ENCODE measurements at regions not wholly inside any gene's neighbourhood (a gene's known extent, or its start where the extent isn't known, plus 50 kb on each side); places are given as distances from the start of the nearest gene placed in this dataset.

DNA sequence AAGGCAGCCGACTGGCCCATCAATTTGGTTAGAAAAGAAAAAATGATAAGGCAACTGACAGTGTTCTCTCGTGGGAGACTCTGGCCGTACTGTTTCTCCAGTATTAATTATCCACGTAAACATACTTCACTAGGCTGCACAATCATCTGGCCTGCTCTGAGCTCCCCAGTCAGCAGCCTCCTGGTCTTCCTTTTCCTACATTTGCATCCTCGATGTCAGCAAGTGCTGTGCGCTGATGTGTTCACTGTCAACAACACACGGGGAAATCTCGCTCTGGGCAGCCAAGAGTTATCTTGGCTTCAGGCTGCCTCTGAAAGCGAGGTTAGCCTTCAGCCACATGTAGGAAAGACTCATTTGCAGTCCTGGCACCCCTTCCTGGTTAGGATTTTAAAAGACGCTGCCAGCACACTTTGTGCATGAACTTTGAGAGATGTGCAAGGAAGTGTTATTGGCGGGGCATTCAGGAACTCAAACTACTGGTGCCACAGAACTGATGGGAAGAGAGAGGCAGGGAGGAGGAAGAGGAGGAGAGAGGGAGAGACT, 460.5 kb upstream of the ARID1B start:
- in situ Hi-C loops (cut with MboI; ENCODE audit: low sequenced_read_pairs) = no loop called here

DNA sequence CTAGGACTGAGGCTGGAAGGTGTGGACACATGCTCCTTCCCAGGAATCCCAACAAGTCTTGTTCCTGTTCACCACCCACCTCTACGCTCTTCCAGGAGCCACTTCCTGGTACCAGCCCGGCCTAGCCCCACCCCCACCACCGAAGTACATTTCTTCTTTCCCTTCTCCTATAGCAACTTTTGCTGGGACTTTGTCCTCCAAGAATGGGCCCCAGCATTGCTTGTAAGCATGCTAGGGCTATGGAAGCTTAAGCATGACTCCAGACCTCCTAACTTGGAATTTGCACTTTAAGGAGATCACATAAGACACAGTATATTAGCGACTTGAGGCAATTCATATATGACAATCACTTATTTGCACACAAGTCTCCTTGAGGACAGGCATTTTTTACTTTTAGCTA, 462.0 kb upstream of the ARID1B start:
- in situ Hi-C loops (cut with MboI; ENCODE audit: low sequenced_read_pairs) = no loop called here

DNA sequence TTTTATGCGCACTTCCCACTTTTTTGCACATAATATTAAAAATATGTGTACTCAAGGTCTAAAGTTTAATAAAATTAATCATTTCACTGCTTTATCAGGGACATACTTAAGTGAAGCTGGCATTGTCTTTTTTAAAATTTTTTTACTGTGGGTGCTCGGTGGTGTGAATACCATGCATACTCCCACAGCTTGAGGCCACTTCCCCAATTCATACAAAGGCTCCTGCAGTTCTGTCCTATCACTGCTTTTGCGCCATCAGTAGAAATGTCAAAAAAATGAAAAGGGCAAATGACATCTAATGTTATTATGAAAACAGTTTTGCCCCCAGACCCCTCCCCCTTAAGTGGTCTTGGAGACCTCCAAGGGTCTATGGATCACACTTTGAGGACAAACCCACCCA, 464.1 kb upstream of the ARID1B start:
- in situ Hi-C loops (cut with MboI; ENCODE audit: low sequenced_read_pairs) = no loop called here

DNA sequence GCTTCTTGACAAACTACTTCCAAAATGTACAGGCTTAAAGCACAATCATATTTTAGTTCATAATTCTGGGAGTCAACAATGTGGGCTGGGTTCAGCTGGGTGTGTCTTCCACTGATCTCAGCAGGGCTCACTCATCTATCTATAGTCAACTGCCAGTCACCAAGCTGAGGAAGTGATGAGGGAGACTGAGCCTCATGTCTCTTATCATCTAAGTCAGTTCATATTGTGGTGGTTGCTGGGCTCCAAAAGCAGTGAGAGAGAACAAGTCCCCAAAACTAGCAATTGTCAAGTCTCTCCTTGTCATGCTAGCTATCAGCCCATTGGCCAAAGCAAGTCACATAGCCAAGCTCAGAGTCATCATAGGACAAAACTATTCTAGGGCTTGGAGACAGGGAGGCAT, 465.9 kb upstream of the ARID1B start:
- in situ Hi-C loops (cut with MboI; ENCODE audit: low sequenced_read_pairs) = no loop called here

DNA sequence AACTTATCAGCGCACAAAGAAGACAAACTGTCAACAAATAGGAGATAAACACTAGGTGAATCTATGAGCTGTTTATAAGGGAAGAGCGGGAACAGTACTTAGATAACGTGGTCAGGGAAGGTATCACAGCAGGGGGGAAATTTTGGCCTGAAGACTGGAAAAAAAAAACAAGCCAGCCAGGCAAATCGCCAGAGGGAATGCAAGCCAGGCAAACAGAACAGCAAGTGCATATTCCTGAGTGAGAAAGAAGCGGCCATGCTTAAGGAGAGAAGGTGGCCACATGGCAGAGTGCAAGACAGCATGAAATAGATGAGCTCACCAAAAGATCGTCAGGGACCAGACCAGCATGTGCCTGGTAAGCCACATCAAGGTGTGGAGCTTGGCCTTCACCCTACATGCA, 466.5 kb upstream of the ARID1B start:
- in situ Hi-C loops (cut with MboI; ENCODE audit: low sequenced_read_pairs) = no loop called here

DNA sequence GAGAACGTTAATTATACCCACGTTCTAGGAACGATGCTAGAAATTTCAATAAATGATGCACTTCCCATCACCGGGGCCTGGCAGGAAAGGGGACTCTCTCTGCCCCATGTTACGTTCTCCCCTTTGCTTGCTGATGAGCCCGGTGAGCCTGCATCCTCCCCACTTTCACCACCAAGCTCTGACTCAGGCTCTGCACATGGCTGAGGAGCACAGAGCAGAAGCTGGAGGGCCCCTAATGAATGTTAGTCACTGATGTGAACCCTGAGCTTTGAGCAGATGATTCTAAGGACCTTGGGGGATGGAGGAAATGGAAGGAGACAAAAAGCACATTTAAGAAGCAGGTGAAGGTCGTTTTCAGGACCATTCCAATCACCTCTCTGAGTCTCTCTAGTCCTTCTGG, 468.2 kb upstream of the ARID1B start:
- in situ Hi-C loops (cut with MboI; ENCODE audit: low sequenced_read_pairs) = no loop called here

DNA sequence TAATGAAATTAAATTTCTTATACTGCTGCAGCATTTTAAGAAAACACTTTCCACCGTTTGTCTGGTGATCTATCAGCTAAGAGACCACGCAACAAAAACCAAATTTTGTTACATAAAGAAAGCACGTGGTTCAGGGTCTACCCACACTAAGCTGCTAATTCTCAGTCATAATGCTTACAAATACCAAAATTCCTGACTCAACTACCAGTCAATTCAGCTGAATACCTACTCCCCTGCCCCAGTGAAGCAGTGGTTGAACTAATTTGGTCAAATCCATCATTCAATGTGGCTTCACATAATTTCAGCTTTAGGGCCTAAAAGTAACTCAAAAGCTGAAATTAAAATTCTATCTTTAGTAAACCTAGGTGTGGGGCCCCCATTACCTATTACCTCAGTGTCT, 468.6 kb upstream of the ARID1B start:
- in situ Hi-C loops (cut with MboI; ENCODE audit: low sequenced_read_pairs) = no loop called here

DNA sequence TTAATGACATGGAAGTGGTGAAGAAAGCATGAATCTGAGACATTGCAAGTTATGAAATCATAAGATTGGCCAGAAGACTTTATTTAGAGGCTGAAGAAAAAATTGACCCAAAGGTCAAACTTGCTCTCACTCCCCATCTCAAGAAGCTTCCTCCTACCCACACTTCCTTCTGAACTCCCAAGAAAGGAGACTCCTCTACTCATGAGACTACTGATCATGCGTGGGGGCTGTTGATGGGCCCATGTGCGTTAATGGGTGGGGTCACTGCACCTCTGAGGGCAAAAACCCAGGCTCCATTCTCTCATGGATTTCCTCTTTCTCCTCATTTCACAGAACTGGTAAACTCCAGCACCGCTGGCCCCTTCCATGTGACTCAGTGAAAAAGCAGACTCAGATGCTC, 470.6 kb upstream of the ARID1B start:
- in situ Hi-C loops (cut with MboI; ENCODE audit: low sequenced_read_pairs) = no loop called here

DNA sequence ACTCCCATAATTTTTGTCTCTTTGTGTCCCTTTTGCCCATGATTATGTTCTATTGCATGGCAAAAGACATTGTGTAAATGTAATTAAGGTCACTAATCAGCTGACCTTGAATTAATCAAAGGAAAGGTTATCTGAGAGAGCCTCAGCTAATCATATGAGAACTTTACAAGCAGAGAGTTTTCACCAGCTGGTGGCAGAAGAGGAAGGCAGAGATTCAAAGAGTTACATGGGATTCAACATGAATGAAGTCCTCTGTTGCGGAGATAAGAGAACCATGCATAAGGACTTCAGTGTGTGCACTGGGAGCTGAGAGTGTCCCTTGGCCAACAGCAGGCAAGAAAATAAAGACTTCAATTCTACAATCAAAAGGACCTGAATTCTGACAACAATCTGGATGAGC, 494.1 kb upstream of the ARID1B start:
- in situ Hi-C loops (cut with MboI; ENCODE audit: low sequenced_read_pairs) = no loop called here

DNA sequence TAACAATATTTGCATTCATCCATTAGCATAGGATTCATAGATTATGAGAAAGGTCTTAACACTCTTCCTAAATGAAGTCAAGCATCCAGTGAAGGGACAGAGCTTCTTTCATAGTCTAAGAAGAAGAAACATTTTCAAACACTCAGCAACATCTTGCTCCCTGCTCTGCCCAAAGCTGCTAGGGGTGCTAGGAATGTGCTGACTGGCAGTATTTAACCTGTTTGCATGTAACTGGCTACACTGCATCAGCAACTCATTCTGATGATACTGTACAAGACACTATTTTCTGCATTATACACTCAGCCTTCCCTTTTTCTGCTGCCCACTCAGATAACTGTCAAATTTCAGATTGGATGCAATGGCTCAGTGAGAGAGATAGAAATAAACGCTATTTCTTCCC, 495.1 kb upstream of the ARID1B start:
- in situ Hi-C loops (cut with MboI; ENCODE audit: low sequenced_read_pairs) = no loop called here

DNA sequence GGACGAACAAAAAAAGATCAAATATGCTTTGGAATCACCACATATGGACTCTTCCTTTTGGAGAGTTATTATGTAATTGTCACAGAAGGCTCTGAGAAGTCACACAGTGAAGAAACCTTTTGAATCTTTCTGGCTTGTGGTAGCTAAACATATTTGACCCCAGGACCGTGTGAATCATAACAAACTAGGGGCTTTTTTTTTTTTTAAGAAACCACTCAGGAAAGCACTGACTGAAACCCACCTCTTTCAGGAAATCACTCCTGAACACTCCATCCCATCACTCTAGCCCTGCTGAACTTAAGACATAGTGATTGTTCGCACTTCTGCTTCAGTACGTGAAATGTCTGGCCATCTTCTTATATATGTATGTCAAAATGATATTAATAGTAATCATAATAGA, 495.9 kb upstream of the ARID1B start:
- in situ Hi-C loops (cut with MboI; ENCODE audit: low sequenced_read_pairs) = no loop called here

DNA sequence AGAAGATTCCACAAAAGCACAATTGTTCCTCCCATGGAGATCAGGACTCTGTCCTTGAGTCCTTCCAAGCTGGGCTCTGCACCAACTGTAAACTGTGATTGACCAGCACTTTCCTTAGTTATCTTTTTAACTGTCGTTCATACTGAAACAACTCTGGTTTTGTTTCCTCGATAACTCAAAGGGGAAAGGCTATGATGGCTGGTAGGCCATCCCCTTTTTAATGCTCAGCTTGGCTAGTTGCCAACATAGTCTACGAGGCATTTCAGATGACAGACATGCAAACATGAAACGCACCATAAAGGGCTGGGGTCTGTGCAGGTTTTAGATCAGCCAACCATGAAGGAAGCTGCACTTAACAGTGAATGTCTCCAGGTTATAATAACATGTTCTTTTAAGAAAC, 497.1 kb upstream of the ARID1B start:
- in situ Hi-C loops (cut with MboI; ENCODE audit: low sequenced_read_pairs) = no loop called here

DNA sequence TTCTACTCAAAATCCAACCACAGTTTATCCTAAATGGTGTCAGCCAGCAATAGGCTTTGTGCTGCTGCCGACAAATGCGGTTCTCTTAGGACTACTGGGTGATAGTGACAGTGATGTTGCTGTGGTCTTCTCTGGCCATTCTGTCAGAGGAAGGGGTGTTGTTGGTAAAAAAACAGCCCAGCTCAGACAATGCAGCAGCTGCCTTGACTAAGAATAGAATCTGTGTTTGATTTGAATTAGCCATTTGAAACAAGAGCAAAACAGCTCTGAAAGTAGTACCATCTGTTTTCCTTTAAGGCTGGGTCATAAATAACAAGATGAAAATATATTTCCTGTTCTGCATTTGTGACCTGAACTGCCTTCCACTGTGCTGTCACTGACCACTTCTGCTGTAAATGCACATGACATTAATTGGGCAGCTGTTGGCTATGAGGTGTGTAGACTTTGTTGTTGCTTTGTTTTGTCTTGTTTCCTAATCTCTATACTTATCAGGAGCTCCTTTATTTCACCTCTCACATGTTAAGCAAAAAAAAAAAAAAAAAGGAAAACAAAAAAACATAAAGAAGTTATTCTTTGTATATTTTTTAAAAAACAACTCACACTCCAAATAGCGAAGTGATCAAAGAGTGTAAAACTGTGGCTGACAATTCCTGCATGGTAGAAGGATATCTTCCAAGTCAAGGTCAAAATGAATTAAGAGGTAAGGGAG, 497.8 kb upstream of the ARID1B start:
- in situ Hi-C loops (cut with MboI; ENCODE audit: low sequenced_read_pairs) = no loop called here

DNA sequence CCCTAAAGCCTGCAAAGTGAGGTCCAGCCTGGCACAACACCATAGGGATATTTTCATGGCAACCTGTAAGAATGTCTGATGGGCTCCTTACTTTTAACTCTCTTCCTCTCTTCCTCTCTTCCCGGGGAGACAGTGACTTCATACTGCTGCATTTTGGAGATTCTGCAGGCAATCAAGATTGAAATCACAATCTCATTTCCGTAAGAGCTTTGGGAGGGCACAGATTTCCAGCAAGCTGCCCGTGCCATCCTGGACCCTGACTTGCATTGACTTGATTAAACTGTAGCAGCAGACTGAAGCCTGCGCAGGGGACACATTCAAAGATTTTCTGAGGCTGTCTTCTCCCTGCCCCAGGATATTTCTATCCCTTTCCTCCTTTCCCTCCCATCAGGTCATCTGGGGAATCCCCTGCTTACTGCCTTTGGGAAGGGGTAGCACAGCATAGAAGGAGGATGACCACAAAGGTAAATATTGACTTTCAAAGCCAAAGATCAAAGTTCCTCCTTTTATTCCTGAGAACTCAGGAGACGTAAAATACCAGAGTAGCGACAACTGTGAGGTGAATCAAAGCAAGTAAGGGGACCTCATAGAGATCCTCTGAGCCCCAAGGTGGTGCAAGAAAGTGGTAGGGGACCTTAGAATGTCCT, 504.0 kb upstream of the ARID1B start:
- in situ Hi-C loops (cut with MboI; ENCODE audit: low sequenced_read_pairs) = no loop called here

DNA sequence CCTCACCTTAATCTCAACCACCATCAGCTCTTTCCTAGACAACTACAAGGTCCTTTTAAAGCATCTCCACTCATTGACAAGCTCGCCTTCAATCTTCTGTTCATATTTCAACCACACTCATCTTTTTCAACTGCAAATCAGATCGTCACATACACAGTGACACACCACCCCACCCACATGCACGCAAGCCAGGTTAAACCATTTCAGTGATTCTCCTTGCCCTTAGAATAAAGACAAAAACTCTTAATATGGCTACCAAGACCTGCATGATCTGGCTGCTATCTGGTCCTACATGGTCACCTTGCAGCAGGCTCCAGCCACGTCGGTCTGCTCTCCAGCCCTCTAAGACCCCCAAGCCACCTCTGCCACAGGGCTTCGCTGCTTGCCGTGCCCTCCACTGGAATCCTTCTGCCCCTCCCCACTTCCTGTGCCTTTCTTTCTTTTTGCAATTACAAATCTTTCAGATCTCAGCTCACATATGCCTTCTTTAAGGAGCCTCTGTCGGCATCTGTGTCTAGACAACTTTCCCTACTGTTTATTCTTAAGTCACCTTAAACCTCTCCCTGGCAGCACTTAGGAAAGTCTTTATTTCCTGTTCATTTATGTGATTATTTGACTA, 507.3 kb upstream of the ARID1B start:
- in situ Hi-C loops (cut with MboI; ENCODE audit: low sequenced_read_pairs) = no loop called here

DNA sequence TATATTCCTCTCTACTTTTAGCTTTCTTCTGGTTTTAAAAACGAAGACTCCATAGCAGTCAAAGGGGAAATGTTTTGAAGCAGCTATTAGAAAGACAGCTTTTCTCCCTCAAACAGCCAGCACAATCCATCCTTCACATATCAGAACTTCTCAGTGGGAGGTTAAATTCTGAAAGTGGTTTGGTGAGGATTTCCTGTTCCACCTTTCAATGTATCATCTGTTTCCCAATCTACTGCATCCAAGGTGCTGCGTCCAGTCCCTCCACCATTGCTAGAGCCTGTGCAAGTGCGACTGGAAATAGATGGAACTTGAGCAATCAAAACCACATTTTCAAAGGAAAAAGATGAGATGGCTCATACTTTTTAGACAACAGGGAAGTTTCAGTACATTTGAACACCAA, 508.3 kb upstream of the ARID1B start:
- in situ Hi-C loops (cut with MboI; ENCODE audit: low sequenced_read_pairs) = no loop called here

DNA sequence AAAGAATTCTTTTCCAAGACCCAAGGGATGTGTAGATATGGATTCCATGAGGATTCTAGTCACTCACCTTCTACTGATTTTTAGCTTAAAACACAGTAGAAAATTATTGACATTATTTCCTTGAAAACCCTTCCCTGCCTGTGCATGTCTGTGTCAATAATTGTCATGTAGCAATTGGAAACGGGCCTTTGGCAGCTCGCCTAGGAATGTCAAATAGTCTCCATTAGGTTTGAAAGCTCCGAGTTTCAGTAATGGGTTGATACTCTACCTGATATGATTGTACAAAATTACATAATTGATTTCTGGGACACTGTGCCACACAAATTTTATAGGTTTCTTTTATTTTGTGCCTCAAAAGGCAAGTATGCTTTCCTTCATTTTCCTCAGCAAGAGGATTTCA, 515.2 kb upstream of the ARID1B start:
- in situ Hi-C loops (cut with MboI; ENCODE audit: low sequenced_read_pairs) = no loop called here

DNA sequence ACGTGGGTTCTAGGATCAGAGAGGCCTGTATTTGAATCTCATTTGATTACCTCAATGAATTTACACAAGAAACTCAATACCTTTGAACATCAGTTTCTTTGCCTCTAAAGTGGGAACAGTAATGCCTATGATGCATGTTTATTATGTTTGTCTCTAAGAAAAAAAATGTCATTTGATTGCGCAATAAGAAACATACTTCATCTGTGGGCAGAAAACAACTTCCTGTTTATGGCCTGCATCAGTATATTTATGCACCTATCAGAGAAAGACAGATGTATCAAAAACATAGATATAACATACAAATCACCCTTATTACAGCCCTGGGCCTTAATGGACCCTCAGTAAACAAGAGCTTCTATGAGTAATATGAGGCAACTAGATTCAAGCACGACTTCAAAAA, 516.4 kb upstream of the ARID1B start:
- in situ Hi-C loops (cut with MboI; ENCODE audit: low sequenced_read_pairs) = no loop called here

DNA sequence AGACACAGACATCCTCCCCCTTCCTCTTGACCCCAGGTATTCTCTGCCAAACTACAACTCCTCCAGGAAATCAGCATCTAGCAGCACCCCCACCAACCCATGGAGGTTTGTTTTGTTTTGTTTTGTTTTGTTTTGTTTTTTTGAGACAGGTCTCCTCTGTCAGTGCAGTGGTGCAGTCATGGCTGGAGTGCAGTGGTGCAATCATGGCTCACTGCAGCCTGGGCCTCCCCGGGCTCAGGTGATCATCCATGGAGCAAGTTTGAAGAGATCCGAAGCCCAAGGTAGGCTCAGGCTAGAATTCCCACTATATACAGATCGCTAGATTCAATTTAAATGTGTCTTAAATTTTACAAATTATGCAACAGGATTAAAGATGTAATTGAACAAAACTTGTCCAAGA, 518.2 kb upstream of the ARID1B start:
- in situ Hi-C loops (cut with MboI; ENCODE audit: low sequenced_read_pairs) = no loop called here

DNA sequence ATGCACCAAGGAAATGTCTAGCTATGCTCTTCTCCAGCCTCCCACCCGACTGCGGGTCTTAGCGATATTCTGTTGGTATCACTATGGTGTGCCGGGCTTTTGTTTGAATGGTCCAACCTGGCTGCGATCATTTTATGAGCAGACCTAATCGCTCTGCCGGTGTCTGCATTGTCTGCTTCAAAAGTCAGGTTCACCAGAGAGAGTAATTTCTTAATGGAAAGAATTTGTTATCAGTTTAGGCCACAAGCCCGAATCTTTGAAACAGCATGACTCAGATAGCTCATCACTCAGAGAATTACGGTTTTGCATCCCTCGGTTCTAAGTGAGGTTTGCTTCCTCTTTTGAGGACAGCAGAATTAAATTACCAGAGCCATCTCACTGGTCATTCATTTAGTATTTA, 521.0 kb upstream of the ARID1B start:
- in situ Hi-C loops (cut with MboI; ENCODE audit: low sequenced_read_pairs) = no loop called here

DNA sequence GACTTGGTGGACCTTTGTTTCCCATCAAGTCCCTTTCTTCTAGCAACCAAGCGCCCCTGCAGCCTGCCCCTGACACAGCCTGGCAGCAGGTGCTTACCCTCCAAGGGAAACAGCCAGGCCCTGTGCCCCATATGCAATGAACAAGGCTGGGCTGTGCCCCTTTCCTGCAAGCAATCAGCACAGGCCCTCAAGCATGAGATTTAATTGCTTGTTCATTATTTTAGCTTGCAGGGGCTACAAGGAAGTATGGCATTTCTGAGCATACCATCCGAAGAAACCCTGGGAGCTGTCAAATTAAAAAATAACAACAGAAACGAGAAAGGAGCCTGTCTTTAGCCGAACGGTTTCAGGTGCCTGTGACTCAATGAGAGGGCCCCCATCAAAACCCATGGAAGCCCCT, 522.9 kb upstream of the ARID1B start:
- in situ Hi-C loops (cut with MboI; ENCODE audit: low sequenced_read_pairs) = no loop called here

DNA sequence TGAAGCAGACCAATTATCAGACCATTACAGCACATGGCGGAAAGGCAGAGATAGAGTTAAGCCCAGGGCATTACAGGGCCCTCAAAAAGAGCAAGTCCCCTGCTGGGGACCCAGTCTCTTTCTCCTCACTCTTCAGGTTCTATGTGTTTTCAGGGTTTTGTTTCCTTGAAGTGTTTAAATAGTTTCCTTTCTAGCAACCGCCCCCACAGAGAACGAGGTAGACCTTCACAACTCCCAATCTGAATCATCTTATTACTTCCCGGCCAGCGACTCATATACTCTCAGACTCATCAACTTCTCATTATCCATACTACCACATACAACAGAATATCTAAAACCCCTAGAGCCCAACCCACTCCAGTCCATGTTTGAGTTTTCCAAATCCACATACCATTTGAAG, 526.6 kb upstream of the ARID1B start:
- in situ Hi-C loops (cut with MboI; ENCODE audit: low sequenced_read_pairs) = no loop called here
